ENCODE measurements at regions not wholly inside any gene's neighbourhood (a gene's known extent, or its start where the extent isn't known, plus 50 kb on each side); places are given as distances from the start of the nearest gene placed in this dataset.

DNA sequence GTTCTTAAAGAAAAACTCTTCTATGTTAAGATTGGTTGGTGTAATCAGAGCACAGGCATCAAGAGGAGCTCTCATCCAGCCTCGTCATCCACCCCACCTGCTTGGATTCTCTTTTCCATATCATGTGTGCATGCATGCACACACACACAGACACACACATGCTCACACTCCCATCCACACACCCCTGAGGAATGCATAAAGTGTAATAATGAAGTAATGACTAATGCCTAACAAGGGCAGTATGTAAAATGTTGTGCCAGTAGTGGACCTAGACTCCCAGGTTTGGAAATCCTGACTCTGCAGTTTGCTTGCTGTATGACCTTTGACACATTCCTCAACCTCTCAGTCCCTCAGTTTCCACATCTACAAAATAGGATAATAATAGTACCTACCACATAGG is 280.0 kb upstream of the ANKRD55 start:
- Histone ChIP-seq H3K27ac (ENCODE audit: low read depth in 2 of 2, low read length in 1 of 2) (no peak overlapping the region), H3F3A (replicated peaks; ENCODE audit: insufficient read depth) (no peaks in the 10 kb centered on the region), H3K4me3 (ENCODE audit: low read depth in 2 of 2, low read length in 1 of 2) (no peak overlapping the region), H3K79me2 (ENCODE audit: insufficient read depth) (no peaks in the 10 kb centered on the region), H3K9me2 (no peaks in the 10 kb centered on the region), H3K27me3 (ENCODE audit: insufficient read depth) (no peaks in the 10 kb centered on the region), H3K9ac (no peak overlapping the region), H3K4me1 (ENCODE audit: control insufficient read depth in 1 of 2, insufficient read depth in 2 of 2, low read depth in 1 of 2, low read length in 1 of 2) (peaks cover 0 to 18% of the 10 kb centered on the region in 2 experiments; a peak in 2 of 4 replicates), H3K36me3 (replicated peaks in 1 of 2; ENCODE audit: control insufficient read depth in 1 of 2, insufficient read depth in 2 of 2, low read length in 1 of 2) (no peaks in the 10 kb centered on the region), H4K20me1 (ENCODE audit: insufficient read depth) (no peaks in the 10 kb centered on the region), H3K4me2 (no peak overlapping the region), H2AFZ (ENCODE audit: low read depth) (no peak overlapping the region), H3K9me3 (no peaks in the 10 kb centered on the region)
- TF ChIP-seq, protein P1, sequence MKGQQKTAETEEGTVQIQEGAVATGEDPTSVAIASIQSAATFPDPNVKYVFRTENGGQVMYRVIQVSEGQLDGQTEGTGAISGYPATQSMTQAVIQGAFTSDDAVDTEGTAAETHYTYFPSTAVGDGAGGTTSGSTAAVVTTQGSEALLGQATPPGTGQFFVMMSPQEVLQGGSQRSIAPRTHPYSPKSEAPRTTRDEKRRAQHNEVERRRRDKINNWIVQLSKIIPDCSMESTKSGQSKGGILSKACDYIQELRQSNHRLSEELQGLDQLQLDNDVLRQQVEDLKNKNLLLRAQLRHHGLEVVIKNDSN (IDR thresholded peaks at IDR 0.05; ENCODE audit: borderline replicate concordance, low read depth), result no peak
- WGBS (ENCODE audit: low lambda C conversion rate), result 0% methylated on average over 1 of the region's 1 CpG
- ChIA-PET CTCF (interaction anchor here (1.3 kb wide), 1 partner anchor 10 kb away, joined by 3 read pairs; no protein-coding TSS in a partner anchor), POLR2A (no interaction called here)
- no peak for DNase-seq

- no peak overlapping the region for H3K4me2 ChIP-seq
- no peak overlapping the region for H3K27ac ChIP-seq (ENCODE audit: low read depth in 2 of 2, low read length in 1 of 2)
- no peaks in the 10 kb centered on the region for H4K20me1 ChIP-seq (ENCODE audit: insufficient read depth)
- peaks cover 0 to 17% of the 10 kb centered on the region in 2 experiments; a peak in 2 of 4 replicates for H3K4me1 ChIP-seq (ENCODE audit: control insufficient read depth in 1 of 2, insufficient read depth in 2 of 2, low read depth in 1 of 2, low read length in 1 of 2)
- ChIA-PET CTCF (interaction anchor here (1.3 kb wide), 1 partner anchor 9 kb away, joined by 3 read pairs; no protein-coding TSS in a partner anchor), POLR2A (no interaction called here)
- no peaks in the 10 kb centered on the region for H3K79me2 ChIP-seq (ENCODE audit: insufficient read depth)
- no peaks in the 10 kb centered on the region for H3F3A ChIP-seq (replicated peaks; ENCODE audit: insufficient read depth)
- H3K9me3 ChIP-seq, result no peaks in the 10 kb centered on the region
- no peak overlapping the region for H3K4me3 ChIP-seq (ENCODE audit: low read depth in 2 of 2, low read length in 1 of 2)
- no peak overlapping the region for H3K9ac ChIP-seq
- H2AFZ ChIP-seq (ENCODE audit: low read depth), result no peak overlapping the region
- H3K9me2 ChIP-seq, result no peaks in the 10 kb centered on the region
- no peaks in the 10 kb centered on the region for H3K27me3 ChIP-seq (ENCODE audit: insufficient read depth)
- no peak for DNase-seq
- 79% methylated on average over 6 of the region's 6 CpGs for WGBS (ENCODE audit: low lambda C conversion rate)
- TF ChIP-seq NFIC (IDR thresholded peaks at IDR 0.05; ENCODE audit: borderline replicate concordance), result no peak
- TF ChIP-seq RAD21 (IDR thresholded peaks at IDR 0.05; ENCODE audit: low read length), result no peak
- no peak for TF ChIP-seq POLR2AphosphoS5 (IDR thresholded peaks at IDR 0.05; ENCODE audit: low read depth, low read length)
- TF ChIP-seq TAF1 (IDR thresholded peaks at IDR 0.05; ENCODE audit: borderline replicate concordance, low read depth, low read length), result no peak
- TF ChIP-seq FOXM1 (IDR thresholded peaks at IDR 0.05; ENCODE audit: low read depth), result no peak
- no peak for TF ChIP-seq CHD2 (IDR thresholded peaks at IDR 0.05; ENCODE audit: low read length, partially characterized antibody)
- H3K36me3 ChIP-seq (replicated peaks in 1 of 2; ENCODE audit: control insufficient read depth in 1 of 2, insufficient read depth in 2 of 2, low read length in 1 of 2), result no peaks in the 10 kb centered on the region
These were observed 279.3 kb upstream of the ANKRD55 start for GRCh38 chr5:56512313-56512996.

GRCh38 chr5:56511326-56511841 is 278.3 kb upstream of the ANKRD55 start:
- WGBS (ENCODE audit: low lambda C conversion rate), result 67% methylated on average over 1 of the region's 2 CpGs

More at GRCh38 chr5:56511326-56511841, 278.3 kb upstream of the ANKRD55 start:
- Histone ChIP-seq H3K27me3 (ENCODE audit: insufficient read depth) (no peaks in the 10 kb centered on the region), H3K9me3 (no peaks in the 10 kb centered on the region), H3K4me1 (ENCODE audit: control insufficient read depth in 1 of 2, insufficient read depth in 2 of 2, low read depth in 1 of 2, low read length in 1 of 2) (peaks cover 0 to 7% of the 10 kb centered on the region in 2 experiments; a peak in 2 of 4 replicates), H3K79me2 (ENCODE audit: insufficient read depth) (no peaks in the 10 kb centered on the region), H3K4me2 (no peak overlapping the region), H4K20me1 (ENCODE audit: insufficient read depth) (no peaks in the 10 kb centered on the region), H3K27ac (ENCODE audit: low read depth in 2 of 2, low read length in 1 of 2) (no peak overlapping the region), H3F3A (replicated peaks; ENCODE audit: insufficient read depth) (no peaks in the 10 kb centered on the region), H3K4me3 (ENCODE audit: low read depth in 2 of 2, low read length in 1 of 2) (no peak overlapping the region), H3K9me2 (no peaks in the 10 kb centered on the region), H3K36me3 (replicated peaks in 1 of 2; ENCODE audit: control insufficient read depth in 1 of 2, insufficient read depth in 2 of 2, low read length in 1 of 2) (no peaks in the 10 kb centered on the region), H2AFZ (ENCODE audit: low read depth) (no peak overlapping the region), H3K9ac (no peak overlapping the region)
- no peak for DNase-seq
- TF ChIP-seq JUND (IDR thresholded peaks at IDR 0.05), result no peak
- TF ChIP-seq, protein P2, sequence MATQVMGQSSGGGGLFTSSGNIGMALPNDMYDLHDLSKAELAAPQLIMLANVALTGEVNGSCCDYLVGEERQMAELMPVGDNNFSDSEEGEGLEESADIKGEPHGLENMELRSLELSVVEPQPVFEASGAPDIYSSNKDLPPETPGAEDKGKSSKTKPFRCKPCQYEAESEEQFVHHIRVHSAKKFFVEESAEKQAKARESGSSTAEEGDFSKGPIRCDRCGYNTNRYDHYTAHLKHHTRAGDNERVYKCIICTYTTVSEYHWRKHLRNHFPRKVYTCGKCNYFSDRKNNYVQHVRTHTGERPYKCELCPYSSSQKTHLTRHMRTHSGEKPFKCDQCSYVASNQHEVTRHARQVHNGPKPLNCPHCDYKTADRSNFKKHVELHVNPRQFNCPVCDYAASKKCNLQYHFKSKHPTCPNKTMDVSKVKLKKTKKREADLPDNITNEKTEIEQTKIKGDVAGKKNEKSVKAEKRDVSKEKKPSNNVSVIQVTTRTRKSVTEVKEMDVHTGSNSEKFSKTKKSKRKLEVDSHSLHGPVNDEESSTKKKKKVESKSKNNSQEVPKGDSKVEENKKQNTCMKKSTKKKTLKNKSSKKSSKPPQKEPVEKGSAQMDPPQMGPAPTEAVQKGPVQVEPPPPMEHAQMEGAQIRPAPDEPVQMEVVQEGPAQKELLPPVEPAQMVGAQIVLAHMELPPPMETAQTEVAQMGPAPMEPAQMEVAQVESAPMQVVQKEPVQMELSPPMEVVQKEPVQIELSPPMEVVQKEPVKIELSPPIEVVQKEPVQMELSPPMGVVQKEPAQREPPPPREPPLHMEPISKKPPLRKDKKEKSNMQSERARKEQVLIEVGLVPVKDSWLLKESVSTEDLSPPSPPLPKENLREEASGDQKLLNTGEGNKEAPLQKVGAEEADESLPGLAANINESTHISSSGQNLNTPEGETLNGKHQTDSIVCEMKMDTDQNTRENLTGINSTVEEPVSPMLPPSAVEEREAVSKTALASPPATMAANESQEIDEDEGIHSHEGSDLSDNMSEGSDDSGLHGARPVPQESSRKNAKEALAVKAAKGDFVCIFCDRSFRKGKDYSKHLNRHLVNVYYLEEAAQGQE (IDR thresholded peaks at IDR 0.05; ENCODE audit: low read depth, low read length), result no peak
- no peak for TF ChIP-seq ZBTB33 (IDR thresholded peaks at IDR 0.05; ENCODE audit: borderline replicate concordance, low read depth)
- no peak for TF ChIP-seq POLR2AphosphoS5 (IDR thresholded peaks at IDR 0.05; ENCODE audit: low read depth, low read length)
- CTCF ChIA-PET, result interaction anchor here (1.0 kb wide), 1 partner anchor 241 kb away, joined by 4 read pairs; no protein-coding TSS in a partner anchor
- POLR2A ChIA-PET, result no interaction called here
